Gastroesophageal sphincter (tissue), 3 donors: ENCODE measurements at regions not wholly inside any gene's neighbourhood (a gene's known extent, or its start where the extent isn't known, plus 50 kb on each side); places are given as distances from the start of the nearest gene placed in this dataset.

Source experiments
- CTCF ChIP-seq, 4 experiments: fragments of 200-600 bp in 2 of 4; fragments of 450-650 bp in 2 of 4; sonication (generic) in 1 of 4; IDR thresholded peaks; one replicate each; pipeline ENCODE4 v1.5.1; 2017 to 2019; ENCODE audit warnings: antibody characterized with exemption in 4 of 4, mild to moderate bottlenecking in 2 of 4, moderate library complexity in 2 of 4
- EP300 ChIP-seq: sonication (generic); formaldehyde crosslinking; IDR thresholded peaks from one replicate; pipeline ENCODE4 v1.6.1; 2017; ENCODE audit warnings: antibody characterized with exemption, mild to moderate bottlenecking
- POLR2A ChIP-seq, 2 donors: fragments of 450-650 bp; IDR thresholded peaks; one replicate each; pipeline ENCODE4 v1.6.1; 2017; ENCODE audit warnings: antibody characterized with exemption in 2 of 2, mild to moderate bottlenecking in 2 of 2, moderate library complexity in 1 of 2
- POLR2AphosphoS5 ChIP-seq: sonication (generic); formaldehyde crosslinking; IDR thresholded peaks from one replicate; pipeline ENCODE4 v1.6.1; 2017; ENCODE audit warnings: antibody characterized with exemption

- no peak for TF ChIP-seq CTCF (IDR thresholded peaks at IDR 0.05)
- no peak for TF ChIP-seq POLR2AphosphoS5
- TF ChIP-seq POLR2A (IDR thresholded peaks at IDR 0.05): no peak
- TF ChIP-seq EP300: no peak
Observed at GRCh38 chr7:36795451-36796021, 71.2 kb upstream of the AOAH start.
